CD14-positive monocyte (primary cell): ENCODE measurements at regions not wholly inside any gene's neighbourhood (a gene's known extent, or its start where the extent isn't known, plus 50 kb on each side); places are given as distances from the start of the nearest gene placed in this dataset.

Experiments used
- DNase-seq, 3 donors: peaks; one replicate each; pipeline ENCODE4 v3.0.0-alpha.2; 2011 to 2022
- H2AFZ ChIP-seq: 2 replicates; pipeline ENCODE4 v1.6.0; 2012; ENCODE audit warnings: mild to moderate bottlenecking, low read depth, low read length, inconsistent platforms; ENCODE audit not compliant: insufficient read depth, poor library complexity, severe bottlenecking
- H3K27ac ChIP-seq, 2 donors: 1 replicate in 1 of 2; 2 replicates in 1 of 2; pipeline ENCODE4 v1.5.1; 2012 to 2013; ENCODE audit warnings: low read length in 2 of 2, control low read depth in 1 of 2, inconsistent platforms in 1 of 2, low read depth in 1 of 2, mild to moderate bottlenecking in 1 of 2
- H3K27me3 ChIP-seq, 2 donors: one replicate each; pipeline versions ENCODE4 v1.6.0 to v1.6.1; 2011 to 2013; ENCODE audit warnings: low read length in 2 of 2; ENCODE audit not compliant: control insufficient read depth in 2 of 2, insufficient read depth in 2 of 2
- H3K36me3 ChIP-seq, 2 donors: replicated peaks in 1 of 2; 1 replicate in 1 of 2; 2 replicates in 1 of 2; pipeline versions ENCODE4 v1.5.1 to v1.6.1; 2012 to 2013; ENCODE audit warnings: low read length in 2 of 2, control low read depth in 1 of 2, inconsistent platforms in 1 of 2, mild to moderate bottlenecking in 1 of 2; ENCODE audit not compliant: insufficient read depth in 2 of 2, control insufficient read depth in 1 of 2
- H3K4me1 ChIP-seq, 2 donors: 1 replicate in 1 of 2; 2 replicates in 1 of 2; pipeline versions ENCODE4 v1.5.1 to v1.6.1; 2012 to 2013; ENCODE audit warnings: low read length in 2 of 2, control low read depth in 1 of 2, inconsistent platforms in 1 of 2, mild to moderate bottlenecking in 1 of 2, moderate library complexity in 1 of 2; ENCODE audit not compliant: insufficient read depth in 2 of 2, control insufficient read depth in 1 of 2
- H3K4me2 ChIP-seq: replicated peaks from 2 replicates; pipeline ENCODE3; 2012; ENCODE audit warnings: low read length, moderate library complexity, mild to moderate bottlenecking; ENCODE audit not compliant: poor library complexity, severe bottlenecking; ENCODE audit errors: extremely low read depth
- H3K4me3 ChIP-seq, 3 experiments: fragments of 200-600 bp in 1 of 3; sonication (generic) in 1 of 3; replicated peaks in 1 of 3; 1 replicate in 2 of 3; 2 replicates in 1 of 3; pipeline ENCODE4 v1.5.1; 2011 to 2013; ENCODE audit warnings: low read length in 3 of 3, mild to moderate bottlenecking in 3 of 3, control low read depth in 2 of 3, low read depth in 2 of 3, inconsistent platforms in 1 of 3, moderate library complexity in 1 of 3
- H3K79me2 ChIP-seq: 2 replicates; pipeline ENCODE4 v1.6.0; 2012; ENCODE audit warnings: mild to moderate bottlenecking, control low read depth, inconsistent platforms, low read length, moderate library complexity; ENCODE audit not compliant: insufficient read depth
- H3K9ac ChIP-seq: 2 replicates; pipeline ENCODE4 v1.6.0; 2017; ENCODE audit warnings: low read length, mild to moderate bottlenecking; ENCODE audit not compliant: insufficient read depth, poor library complexity, severe bottlenecking
- H3K9me3 ChIP-seq, 2 donors: replicated peaks in 1 of 2; 1 replicate in 1 of 2; 2 replicates in 1 of 2; pipeline versions ENCODE4 v1.5.1 to v1.6.1; 2012 to 2013; ENCODE audit warnings: low read length in 2 of 2, control low read depth in 1 of 2; ENCODE audit not compliant: control insufficient read depth in 1 of 2, insufficient read depth in 1 of 2
- H4K20me1 ChIP-seq: 2 replicates; pipeline ENCODE4 v1.6.0; 2012; ENCODE audit warnings: mild to moderate bottlenecking, low read length, control low read depth, moderate library complexity; ENCODE audit not compliant: insufficient read depth
- H3K27ac Mint-ChIP-seq, 7 donors: one replicate each; pipeline ENCODE4 v1.8.0; 2020; ENCODE audit warnings: mild to moderate bottlenecking in 7 of 7, mixed read lengths in 7 of 7, moderate library complexity in 6 of 7, inconsistent platforms in 2 of 7
- H3K27me3 Mint-ChIP-seq, 3 donors: one replicate each; pipeline ENCODE4 v1.8.0; 2021 to 2022; ENCODE audit warnings: low read depth in 3 of 3, mild to moderate bottlenecking in 3 of 3, mixed read lengths in 3 of 3, moderate library complexity in 3 of 3, inconsistent platforms in 1 of 3
- H3K36me3 Mint-ChIP-seq, 2 donors: one replicate each; pipeline ENCODE4 v1.8.0; 2020; ENCODE audit warnings: mixed read lengths in 2 of 2, inconsistent platforms in 1 of 2, mild to moderate bottlenecking in 1 of 2
- H3K4me1 Mint-ChIP-seq: one replicate; pipeline ENCODE4 v1.8.0; 2020; ENCODE audit warnings: mild to moderate bottlenecking, mixed read lengths
- H3K4me3 Mint-ChIP-seq, 2 donors: one replicate each; pipeline ENCODE4 v1.8.0; 2020; ENCODE audit warnings: mild to moderate bottlenecking in 2 of 2, mixed read lengths in 2 of 2, moderate library complexity in 1 of 2
- H3K9me3 Mint-ChIP-seq, 7 donors: one replicate each; pipeline ENCODE4 v1.8.0; 2020 to 2022; ENCODE audit warnings: mixed read lengths in 7 of 7, mild to moderate bottlenecking in 6 of 7, moderate library complexity in 6 of 7, inconsistent platforms in 2 of 7
- WGBS: methylation state at CpG from one replicate; pipeline ENCODE4 v1.1.5; 2013; ENCODE audit warnings: missing lambda C conversion rate; ENCODE audit not compliant: insufficient coverage; 5-methylcytosine and 5-hydroxymethylcytosine counted together
- intact Hi-C, 2 donors: fragments of 100-400 bp; cut with micrococcal nuclease; formaldehyde crosslinking; loops; one replicate each; pipeline versions ENCODE4 v1.15.0 to v1.15.1; 2023
- TF ChIP-seq, protein P1 (sequence below): fragments of 200-600 bp; IDR thresholded peaks from one replicate; pipeline ENCODE4 v1.8.0; 2022; ENCODE audit warnings: antibody characterized with exemption, mild to moderate bottlenecking

DNA sequence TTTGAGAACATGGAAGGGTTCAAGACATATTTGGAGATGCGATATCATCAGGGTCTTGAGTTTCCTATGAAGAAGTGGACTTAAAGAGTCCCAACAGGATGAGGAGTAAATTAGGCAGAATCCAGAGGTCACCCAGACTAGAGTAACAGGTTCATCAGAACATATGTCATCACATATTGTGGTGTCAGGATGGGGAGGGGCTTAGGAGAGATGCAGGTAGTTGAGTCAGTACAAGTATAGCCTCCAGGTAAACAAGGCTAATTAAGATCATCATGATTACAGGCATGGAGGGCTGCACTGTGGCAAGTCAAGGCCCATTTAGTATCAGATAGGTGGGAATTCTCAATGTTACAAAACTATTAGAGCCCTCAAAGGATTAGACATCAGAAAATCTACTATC lies 90.1 kb upstream of the PAK5 start:
- intact Hi-C loops = no loop called here
- no peaks in the 10 kb centered on the region for H3K9me3 ChIP-seq
- no peaks in the 10 kb centered on the region for H4K20me1 ChIP-seq
- no peak overlapping the region for H3K4me2 ChIP-seq
- TF ChIP-seq, protein P1, sequence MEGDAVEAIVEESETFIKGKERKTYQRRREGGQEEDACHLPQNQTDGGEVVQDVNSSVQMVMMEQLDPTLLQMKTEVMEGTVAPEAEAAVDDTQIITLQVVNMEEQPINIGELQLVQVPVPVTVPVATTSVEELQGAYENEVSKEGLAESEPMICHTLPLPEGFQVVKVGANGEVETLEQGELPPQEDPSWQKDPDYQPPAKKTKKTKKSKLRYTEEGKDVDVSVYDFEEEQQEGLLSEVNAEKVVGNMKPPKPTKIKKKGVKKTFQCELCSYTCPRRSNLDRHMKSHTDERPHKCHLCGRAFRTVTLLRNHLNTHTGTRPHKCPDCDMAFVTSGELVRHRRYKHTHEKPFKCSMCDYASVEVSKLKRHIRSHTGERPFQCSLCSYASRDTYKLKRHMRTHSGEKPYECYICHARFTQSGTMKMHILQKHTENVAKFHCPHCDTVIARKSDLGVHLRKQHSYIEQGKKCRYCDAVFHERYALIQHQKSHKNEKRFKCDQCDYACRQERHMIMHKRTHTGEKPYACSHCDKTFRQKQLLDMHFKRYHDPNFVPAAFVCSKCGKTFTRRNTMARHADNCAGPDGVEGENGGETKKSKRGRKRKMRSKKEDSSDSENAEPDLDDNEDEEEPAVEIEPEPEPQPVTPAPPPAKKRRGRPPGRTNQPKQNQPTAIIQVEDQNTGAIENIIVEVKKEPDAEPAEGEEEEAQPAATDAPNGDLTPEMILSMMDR = no peak
- no peak overlapping the region for H3K27ac ChIP-seq
- no peak overlapping the region for H3K9ac ChIP-seq
- Mint-ChIP-seq H3K4me1 (no peaks in the 10 kb centered on the region), H3K27me3 (peaks cover 4 to 5% (median 4%) of the 10 kb centered on the region in 3 donors), H3K9me3 (peaks cover 0 to 4% (median 0%) of the 10 kb centered on the region in 7 donors), H3K27ac (no peak overlapping the region), H3K4me3 (no peak overlapping the region), H3K36me3 (no peaks in the 10 kb centered on the region)
- no peaks in the 10 kb centered on the region for H3K4me1 ChIP-seq
- DNase-seq = no peak
- WGBS = no CpG with 5 or more reads among the region's 1 CpG
- H2AFZ ChIP-seq = no peak overlapping the region
- no peaks in the 10 kb centered on the region for H3K79me2 ChIP-seq
- H3K4me3 ChIP-seq = no peak overlapping the region
- H3K27me3 ChIP-seq = peaks cover 2 to 5% of the 10 kb centered on the region in 2 donors
- H3K36me3 ChIP-seq = no peaks in the 10 kb centered on the region

DNA sequence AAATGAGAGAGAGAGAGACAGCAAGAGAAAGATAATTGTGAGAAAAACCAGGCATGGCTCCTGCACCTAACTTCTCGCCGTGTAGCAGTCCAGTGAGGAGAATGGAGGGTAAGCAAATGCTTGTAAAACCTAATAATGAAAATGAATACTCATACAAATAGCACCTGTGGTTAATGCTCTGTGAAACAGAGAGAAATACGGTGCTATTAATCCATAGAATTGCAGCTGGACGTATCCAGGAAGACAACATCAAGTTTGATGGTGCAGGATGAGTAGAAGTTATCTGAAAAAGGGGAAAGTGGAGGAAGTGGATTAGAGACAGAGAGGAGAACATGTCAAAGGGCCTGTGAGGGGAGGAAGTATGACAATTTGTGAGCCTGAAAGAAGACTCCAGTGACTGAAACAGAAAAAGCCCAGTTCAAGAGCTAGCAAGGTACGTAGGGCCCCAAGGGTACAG lies 89.4 kb upstream of the PAK5 start:
- Histone ChIP-seq H3K4me3 (no peak overlapping the region), H3K27ac (no peak overlapping the region), H3K79me2 (no peaks in the 10 kb centered on the region), H3K9ac (no peak overlapping the region), H3K4me1 (no peaks in the 10 kb centered on the region), H3K27me3 (peaks cover 2 to 5% of the 10 kb centered on the region in 2 donors), H3K9me3 (no peaks in the 10 kb centered on the region), H4K20me1 (no peaks in the 10 kb centered on the region), H2AFZ (no peak overlapping the region), H3K4me2 (no peak overlapping the region), H3K36me3 (no peaks in the 10 kb centered on the region)
- Mint-ChIP-seq H3K27me3 (peaks cover 4 to 8% (median 5%) of the 10 kb centered on the region in 3 donors), H3K27ac (no peak overlapping the region), H3K4me3 (no peak overlapping the region), H3K36me3 (no peaks in the 10 kb centered on the region), H3K9me3 (peaks cover 0 to 4% (median 0%) of the 10 kb centered on the region in 7 donors), H3K4me1 (no peaks in the 10 kb centered on the region)
- 36% methylated on average over 2 of the region's 5 CpGs for WGBS
- TF ChIP-seq, protein P1 = no peak
- DNase-seq = no peak
- intact Hi-C loops = no loop called here
